WERI-Rb-1 (cell line): ENCODE measurements at regions not wholly inside any gene's neighbourhood (a gene's known extent, or its start where the extent isn't known, plus 50 kb on each side); places are given as distances from the start of the nearest gene placed in this dataset.

Experiments used
- DNase-seq: peaks from one replicate; pipeline ENCODE4 v3.0.0-alpha.2; 2020
- H3K27ac ChIP-seq: fragments of 250-450 bp; sonication (Bioruptor Pico); 2 replicates; pipeline ENCODE4 v1.5.1; 2020; ENCODE audit warnings: mild to moderate bottlenecking, moderate library complexity
- H3K27me3 ChIP-seq: fragments of 250-450 bp; sonication (Bioruptor Pico); 2 replicates; pipeline ENCODE4 v1.5.1; 2021; ENCODE audit warnings: mild to moderate bottlenecking, low read depth, moderate library complexity; ENCODE audit not compliant: insufficient read depth, severe bottlenecking
- H3K36me3 ChIP-seq: fragments of 250-450 bp; sonication (Bioruptor Pico); 2 replicates; pipeline ENCODE4 v1.5.1; 2020; ENCODE audit warnings: mild to moderate bottlenecking, moderate library complexity
- H3K4me3 ChIP-seq: 2 replicates; pipeline ENCODE4 v1.5.1; 2011; ENCODE audit warnings: low read depth, mild to moderate bottlenecking, control low read depth, low read length
- H3K9me3 ChIP-seq: fragments of 250-450 bp; sonication (Bioruptor Pico); 2 replicates; pipeline ENCODE4 v1.5.1; 2021; ENCODE audit warnings: mild to moderate bottlenecking, moderate library complexity; ENCODE audit not compliant: severe bottlenecking
- CTCF ChIP-seq: IDR thresholded peaks from 2 replicates; pipeline ENCODE4 v1.5.1; 2011; ENCODE audit warnings: low read depth, mild to moderate bottlenecking, control low read depth, inconsistent platforms, low read length

GRCh38 chr5:1951165-1951816 is 68.6 kb upstream of the IRX4 start:
- no peak for TF ChIP-seq CTCF
- no peaks in the 10 kb centered on the region for H3K9me3 ChIP-seq
- no peak overlapping the region for H3K27ac ChIP-seq
- no peaks in the 10 kb centered on the region for H3K36me3 ChIP-seq
- no peak for DNase-seq
- no peak overlapping the region for H3K4me3 ChIP-seq
- H3K27me3 ChIP-seq = peaks cover 77% of the 10 kb centered on the region

GRCh38 chr5:1950708-1951103 is 68.0 kb upstream of the IRX4 start:
- H3K4me3 ChIP-seq = no peak overlapping the region
- TF ChIP-seq CTCF = no peak
- no peak for DNase-seq
- no peak overlapping the region for H3K27ac ChIP-seq
- peaks cover 82% of the 10 kb centered on the region for H3K27me3 ChIP-seq
- no peaks in the 10 kb centered on the region for H3K9me3 ChIP-seq
- no peaks in the 10 kb centered on the region for H3K36me3 ChIP-seq

- peaks cover 85% of the 10 kb centered on the region for H3K27me3 ChIP-seq
- no peak overlapping the region for H3K27ac ChIP-seq
- H3K9me3 ChIP-seq = no peaks in the 10 kb centered on the region
- no peak for TF ChIP-seq CTCF
- DNase-seq = no peak
- no peak overlapping the region for H3K4me3 ChIP-seq
- H3K36me3 ChIP-seq = no peaks in the 10 kb centered on the region
Observed at GRCh38 chr5:1950096-1950707, 67.5 kb upstream of the IRX4 start.

GRCh38 chr5:1949253-1949652 is 66.5 kb upstream of the IRX4 start:
- Histone ChIP-seq H3K9me3 (no peaks in the 10 kb centered on the region), H3K27ac (no peak overlapping the region), H3K36me3 (no peaks in the 10 kb centered on the region), H3K4me3 (no peak overlapping the region), H3K27me3 (peaks cover 95% of the 10 kb centered on the region)
- no peak for TF ChIP-seq CTCF
- DNase-seq = no peak

- peaks cover 96% of the 10 kb centered on the region for H3K27me3 ChIP-seq
- H3K27ac ChIP-seq = no peak overlapping the region
- H3K36me3 ChIP-seq = no peaks in the 10 kb centered on the region
- no peak for DNase-seq
- no peaks in the 10 kb centered on the region for H3K9me3 ChIP-seq
- TF ChIP-seq CTCF = no peak
- H3K4me3 ChIP-seq = no peak overlapping the region
Observed at GRCh38 chr5:1948663-1949191, 66.0 kb upstream of the IRX4 start.
